MM.1S (cell line): ENCODE measurements at regions not wholly inside any gene's neighbourhood (a gene's known extent, or its start where the extent isn't known, plus 50 kb on each side); places are given as distances from the start of the nearest gene placed in this dataset.

Experiments
- DNase-seq: peaks from one replicate; pipeline ENCODE4 v3.0.0-alpha.2; 2015
- H2AFZ ChIP-seq: fragments of 300-600 bp; sonication (generic); 2 replicates; pipeline ENCODE4 v1.6.0; 2016; ENCODE audit warnings: antibody characterized with exemption, low read length
- H3F3A ChIP-seq: fragments of 300-600 bp; sonication (generic); 2 replicates; pipeline ENCODE4 v1.6.1; 2016; ENCODE audit warnings: mild to moderate bottlenecking, antibody characterized with exemption, low read length, moderate library complexity, mixed read lengths; ENCODE audit not compliant: insufficient read depth
- H3K27ac ChIP-seq: fragments of 300-600 bp; sonication (generic); 2 replicates; pipeline ENCODE4 v1.5.1; 2016; ENCODE audit warnings: mild to moderate bottlenecking, low read length
- H3K27me3 ChIP-seq: fragments of 300-600 bp; sonication (generic); replicated peaks from 2 replicates; pipeline ENCODE4 v1.6.0; 2016; ENCODE audit warnings: low read length; ENCODE audit not compliant: insufficient read depth
- H3K36me3 ChIP-seq: fragments of 300-600 bp; sonication (generic); replicated peaks from 2 replicates; pipeline ENCODE4 v1.6.1; 2016; ENCODE audit warnings: mild to moderate bottlenecking, low read length, mixed read lengths; ENCODE audit not compliant: insufficient read depth
- H3K4me1 ChIP-seq: fragments of 300-600 bp; sonication (generic); 2 replicates; pipeline ENCODE4 v1.6.1; 2016; ENCODE audit warnings: low read length, mixed read lengths
- H3K4me2 ChIP-seq: fragments of 300-600 bp; sonication (generic); 2 replicates; pipeline ENCODE4 v1.6.0; 2016; ENCODE audit warnings: low read depth, low read length
- H3K4me3 ChIP-seq: fragments of 300-600 bp; sonication (generic); 2 replicates; pipeline ENCODE4 v1.5.1; 2016; ENCODE audit warnings: low read length, mixed read lengths
- H3K79me2 ChIP-seq: fragments of 300-600 bp; sonication (generic); 2 replicates; pipeline ENCODE4 v1.6.1; 2016; ENCODE audit warnings: mixed run types, low read length, mixed read lengths
- H3K9ac ChIP-seq: fragments of 300-600 bp; sonication (generic); 2 replicates; pipeline ENCODE4 v1.6.1; 2016; ENCODE audit warnings: low read length, mixed read lengths
- H3K9me2 ChIP-seq: fragments of 300-600 bp; sonication (generic); replicated peaks from 2 replicates; pipeline ENCODE4 v1.6.1; 2016; ENCODE audit warnings: mild to moderate bottlenecking, low read length, mixed read lengths; ENCODE audit not compliant: insufficient read depth
- H3K9me3 ChIP-seq: fragments of 300-600 bp; sonication (generic); replicated peaks from 2 replicates; pipeline ENCODE4 v1.6.1; 2016; ENCODE audit warnings: mild to moderate bottlenecking, low read length, mixed read lengths; ENCODE audit not compliant: insufficient read depth
- H4K20me1 ChIP-seq: fragments of 300-600 bp; sonication (generic); 2 replicates; pipeline ENCODE4 v1.6.1; 2016; ENCODE audit warnings: mild to moderate bottlenecking, low read length, moderate library complexity, mixed read lengths; ENCODE audit not compliant: insufficient read depth
- EZH2 ChIP-seq: fragments of 300-600 bp; sonication (generic); optimal IDR thresholded peaks from 2 replicates; pipeline ENCODE3; 2017; ENCODE audit warnings: low read depth, mild to moderate bottlenecking, antibody characterized with exemption, low read length, mixed read lengths
- EZH2phosphoT487 ChIP-seq: fragments of 300-600 bp; sonication (generic); IDR thresholded peaks from 2 replicates; pipeline ENCODE4 v1.6.1; 2018; ENCODE audit warnings: antibody characterized with exemption, low read length
- TF ChIP-seq, protein P1 (sequence below): fragments of 300-600 bp; sonication (generic); IDR thresholded peaks from 2 replicates; pipeline ENCODE4 v1.5.1; 2016; ENCODE audit warnings: antibody characterized with exemption, low read length, mixed read lengths

DNA sequence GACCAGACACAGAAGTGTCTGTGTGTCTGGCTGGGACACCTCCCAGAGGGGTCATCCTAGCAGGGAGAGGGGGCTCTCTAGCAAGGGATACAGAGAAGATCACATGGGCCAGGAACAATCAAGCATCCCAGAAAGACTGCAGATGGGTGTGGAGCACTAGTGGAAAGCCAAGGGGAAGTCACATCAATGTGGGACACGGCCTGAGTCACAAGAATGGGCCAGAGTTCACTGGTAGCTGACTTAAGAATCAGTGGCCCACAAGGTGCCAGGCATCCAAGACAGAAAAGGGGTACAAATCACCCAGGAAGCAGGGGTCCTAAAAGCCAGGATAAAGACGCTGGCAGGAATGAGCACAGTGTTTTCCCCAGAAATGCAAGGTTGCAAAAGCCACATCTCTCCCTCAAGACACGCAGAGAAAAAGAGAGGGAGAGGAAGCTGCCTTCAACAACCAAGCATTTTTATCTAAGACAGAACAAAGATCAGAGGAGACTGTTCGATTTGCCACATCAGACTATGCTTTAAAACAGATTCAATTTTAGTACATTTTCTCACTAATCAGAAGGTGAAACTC lies 113.6 kb upstream of the DST start:
- Histone ChIP-seq H4K20me1 (no peaks in the 10 kb centered on the region), H3F3A (peaks cover 27% of the 10 kb centered on the region), H3K36me3 (no peaks in the 10 kb centered on the region), H3K9me2 (no peaks in the 10 kb centered on the region), H2AFZ (no peak overlapping the region), H3K4me2 (no peak overlapping the region), H3K79me2 (peaks cover 68% of the 10 kb centered on the region), H3K9me3 (no peaks in the 10 kb centered on the region), H3K9ac (no peak overlapping the region), H3K27me3 (no peaks in the 10 kb centered on the region), H3K4me1 (peaks cover 58% of the 10 kb centered on the region), H3K4me3 (no peak overlapping the region), H3K27ac (no peak overlapping the region)
- TF ChIP-seq EZH2 (no peak), EZH2phosphoT487 (no peak)
- TF ChIP-seq, protein P1, sequence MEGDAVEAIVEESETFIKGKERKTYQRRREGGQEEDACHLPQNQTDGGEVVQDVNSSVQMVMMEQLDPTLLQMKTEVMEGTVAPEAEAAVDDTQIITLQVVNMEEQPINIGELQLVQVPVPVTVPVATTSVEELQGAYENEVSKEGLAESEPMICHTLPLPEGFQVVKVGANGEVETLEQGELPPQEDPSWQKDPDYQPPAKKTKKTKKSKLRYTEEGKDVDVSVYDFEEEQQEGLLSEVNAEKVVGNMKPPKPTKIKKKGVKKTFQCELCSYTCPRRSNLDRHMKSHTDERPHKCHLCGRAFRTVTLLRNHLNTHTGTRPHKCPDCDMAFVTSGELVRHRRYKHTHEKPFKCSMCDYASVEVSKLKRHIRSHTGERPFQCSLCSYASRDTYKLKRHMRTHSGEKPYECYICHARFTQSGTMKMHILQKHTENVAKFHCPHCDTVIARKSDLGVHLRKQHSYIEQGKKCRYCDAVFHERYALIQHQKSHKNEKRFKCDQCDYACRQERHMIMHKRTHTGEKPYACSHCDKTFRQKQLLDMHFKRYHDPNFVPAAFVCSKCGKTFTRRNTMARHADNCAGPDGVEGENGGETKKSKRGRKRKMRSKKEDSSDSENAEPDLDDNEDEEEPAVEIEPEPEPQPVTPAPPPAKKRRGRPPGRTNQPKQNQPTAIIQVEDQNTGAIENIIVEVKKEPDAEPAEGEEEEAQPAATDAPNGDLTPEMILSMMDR: no peak
- DNase-seq: no peak

DNA sequence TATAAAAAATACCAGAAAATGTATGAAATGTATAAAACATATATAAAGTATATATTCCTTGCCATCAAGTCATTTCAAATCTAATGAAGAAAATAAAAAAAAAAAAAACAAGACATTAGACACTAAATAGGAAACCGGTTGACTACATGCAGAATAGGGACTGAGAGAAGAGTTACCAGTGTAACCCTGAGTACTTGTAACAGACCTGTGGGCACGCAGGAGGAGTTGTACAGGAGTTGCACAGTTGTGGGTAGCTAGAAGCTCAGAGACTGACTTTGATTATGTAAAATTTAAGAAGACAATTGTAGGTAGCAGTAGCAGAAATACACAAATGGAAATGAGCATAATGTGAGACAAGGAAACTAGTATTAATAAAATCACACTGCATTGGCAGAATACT lies 112.4 kb upstream of the DST start:
- Histone ChIP-seq H3K9me3 (no peaks in the 10 kb centered on the region), H2AFZ (no peak overlapping the region), H3F3A (peaks cover 26% of the 10 kb centered on the region), H4K20me1 (no peaks in the 10 kb centered on the region), H3K4me2 (no peak overlapping the region), H3K9ac (no peak overlapping the region), H3K4me3 (no peak overlapping the region), H3K79me2 (peaks cover 65% of the 10 kb centered on the region), H3K27me3 (no peaks in the 10 kb centered on the region), H3K9me2 (no peaks in the 10 kb centered on the region), H3K4me1 (peaks cover 47% of the 10 kb centered on the region), H3K27ac (no peak overlapping the region), H3K36me3 (no peaks in the 10 kb centered on the region)
- DNase-seq: no peak
- TF ChIP-seq, protein P1: no peak
- no peak for TF ChIP-seq EZH2
- TF ChIP-seq EZH2phosphoT487: no peak

DNA sequence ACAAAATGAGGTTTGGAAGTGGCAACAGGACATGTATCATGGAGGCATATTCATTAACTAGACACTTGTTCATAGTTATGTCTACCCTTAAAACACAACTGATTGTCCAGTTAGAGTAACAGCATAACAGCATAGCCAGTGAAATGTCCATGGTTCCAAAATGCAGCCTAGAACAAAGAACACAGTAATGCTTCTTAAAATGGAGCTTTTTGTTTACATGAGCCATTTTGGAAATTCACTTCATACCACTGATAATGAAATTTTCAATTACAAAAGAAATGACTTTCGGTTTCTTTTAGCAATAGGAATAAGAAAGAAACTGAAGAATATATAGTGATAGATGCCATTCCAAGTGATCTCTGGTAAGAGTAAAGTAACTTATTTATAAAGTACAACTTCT lies 111.1 kb upstream of the DST start:
- Histone ChIP-seq H3K4me1 (peaks cover 35% of the 10 kb centered on the region), H3K9me2 (no peaks in the 10 kb centered on the region), H4K20me1 (no peaks in the 10 kb centered on the region), H3K9me3 (no peaks in the 10 kb centered on the region), H3K79me2 (peaks cover 77% of the 10 kb centered on the region), H2AFZ (no peak overlapping the region), H3K4me2 (peak overlapping the region; percentile 33), H3K27me3 (no peaks in the 10 kb centered on the region), H3K36me3 (no peaks in the 10 kb centered on the region), H3K4me3 (no peak overlapping the region), H3F3A (peaks cover 14% of the 10 kb centered on the region), H3K9ac (no peak overlapping the region), H3K27ac (no peak overlapping the region)
- peak; percentile 16 for DNase-seq
- TF ChIP-seq, protein P1: no peak
- no peak for TF ChIP-seq EZH2
- no peak for TF ChIP-seq EZH2phosphoT487
